ENCODE measurements at regions not wholly inside any gene's neighbourhood (a gene's known extent, or its start where the extent isn't known, plus 50 kb on each side); places are given as distances from the start of the nearest gene placed in this dataset.
"Not testable (repeated sequence)": the region's sequence is repeated elsewhere in the genome, so short reads cannot be mapped to it uniquely, and the experiment has no call there.

- H3K4me1 ChIP-seq (ENCODE audit: control insufficient read depth in 3 of 3, insufficient read depth in 3 of 3, low read length in 3 of 3) = peaks cover 0 to 4% (median 0%) of the 10 kb centered on the region in 3 donors
These were observed 108.8 kb upstream of the LYSMD4 start for GRCh38 chr15:99842071-99842470.

DNA sequence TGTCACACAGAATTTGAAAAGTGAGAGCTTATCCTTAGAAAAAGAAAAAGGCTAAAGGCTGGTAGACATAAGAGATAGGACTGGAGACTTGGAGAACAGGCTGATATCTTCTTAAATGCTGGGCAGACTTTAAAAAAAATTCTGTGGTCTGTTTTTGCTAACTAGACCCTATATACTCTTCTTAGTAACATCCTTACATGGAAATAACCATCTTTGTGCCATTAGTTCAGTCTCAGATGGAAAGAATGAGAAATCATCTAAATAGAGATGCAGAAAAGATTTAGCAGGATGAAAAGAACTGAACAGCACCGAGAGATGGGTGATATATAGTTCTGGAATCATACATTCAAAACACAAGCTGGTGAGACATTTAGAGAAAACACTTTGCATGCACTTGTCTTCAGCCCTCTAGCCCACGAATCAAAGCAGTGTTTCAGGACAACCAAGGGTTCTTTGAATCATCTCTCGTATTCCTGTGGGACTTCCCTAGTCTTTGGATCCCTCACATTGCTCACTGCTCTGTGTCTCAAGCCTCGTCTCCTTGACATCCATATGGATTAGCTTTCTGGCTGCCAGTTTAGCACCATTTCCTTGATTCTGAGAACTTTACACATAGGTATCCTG lies 93.0 kb upstream of the LYSMD4 start:
- Histone ChIP-seq H3K4me1 (ENCODE audit: control insufficient read depth in 3 of 3, insufficient read depth in 3 of 3, low read length in 3 of 3) (no peaks in the 10 kb centered on the region), H3K27me3 (ENCODE audit: control insufficient read depth in 3 of 3, insufficient read depth in 3 of 3, low read length in 3 of 3) (no peaks in the 10 kb centered on the region), H3K9me3 (ENCODE audit: control insufficient read depth in 3 of 3, low read length in 3 of 3) (no peaks in the 10 kb centered on the region), H3K36me3 (ENCODE audit: control insufficient read depth in 3 of 3, insufficient read depth in 3 of 3, low read length in 3 of 3) (no peaks in the 10 kb centered on the region), H3K9ac (ENCODE audit: low read depth in 1 of 3, low read length in 3 of 3) (no peak overlapping the region), H3K27ac (ENCODE audit: low read depth, low read length) (no peak overlapping the region), H3K4me3 (ENCODE audit: low read length in 3 of 3) (no peak overlapping the region)

More at GRCh38 chr15:99842071-99842470, 108.8 kb upstream of the LYSMD4 start:
- Histone ChIP-seq H3K27ac (ENCODE audit: low read depth, low read length) (no peak overlapping the region), H3K9ac (ENCODE audit: low read depth in 1 of 3, low read length in 3 of 3) (no peak overlapping the region), H3K27me3 (ENCODE audit: control insufficient read depth in 3 of 3, insufficient read depth in 3 of 3, low read length in 3 of 3) (no peaks in the 10 kb centered on the region), H3K4me3 (ENCODE audit: low read length in 3 of 3) (no peak overlapping the region), H3K36me3 (ENCODE audit: control insufficient read depth in 3 of 3, insufficient read depth in 3 of 3, low read length in 3 of 3) (no peaks in the 10 kb centered on the region), H3K9me3 (ENCODE audit: control insufficient read depth in 3 of 3, low read length in 3 of 3) (no peaks in the 10 kb centered on the region)

DNA sequence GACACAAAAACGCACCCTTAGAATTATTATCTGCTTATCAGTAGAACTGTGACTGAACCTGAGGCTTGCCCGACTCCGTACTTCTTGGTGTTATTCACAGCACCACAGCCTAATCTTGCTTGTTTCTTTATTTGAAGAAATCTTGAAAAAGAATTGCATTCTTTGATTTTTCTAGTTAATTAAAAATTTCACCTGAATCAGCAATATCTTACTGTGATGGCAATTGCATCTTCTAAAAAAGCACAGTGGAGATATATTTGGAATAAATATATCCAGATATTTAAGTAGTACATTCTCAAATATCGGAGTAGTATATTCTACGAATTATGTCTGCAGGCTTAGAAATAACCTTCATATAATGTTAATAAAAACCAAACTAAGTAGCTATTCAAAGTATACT lies 90.1 kb upstream of the LYSMD4 start:
- Histone ChIP-seq H3K36me3 (ENCODE audit: control insufficient read depth in 3 of 3, insufficient read depth in 3 of 3, low read length in 3 of 3) (no peaks in the 10 kb centered on the region), H3K4me1 (ENCODE audit: control insufficient read depth in 3 of 3, insufficient read depth in 3 of 3, low read length in 3 of 3) (no peaks in the 10 kb centered on the region), H3K27ac (ENCODE audit: low read depth, low read length) (no peak overlapping the region), H3K27me3 (ENCODE audit: control insufficient read depth in 3 of 3, insufficient read depth in 3 of 3, low read length in 3 of 3) (no peaks in the 10 kb centered on the region), H3K9me3 (ENCODE audit: control insufficient read depth in 3 of 3, low read length in 3 of 3) (no peaks in the 10 kb centered on the region), H3K9ac (ENCODE audit: low read depth in 1 of 3, low read length in 3 of 3) (no peak overlapping the region), H3K4me3 (ENCODE audit: low read length in 3 of 3) (no peak overlapping the region)

DNA sequence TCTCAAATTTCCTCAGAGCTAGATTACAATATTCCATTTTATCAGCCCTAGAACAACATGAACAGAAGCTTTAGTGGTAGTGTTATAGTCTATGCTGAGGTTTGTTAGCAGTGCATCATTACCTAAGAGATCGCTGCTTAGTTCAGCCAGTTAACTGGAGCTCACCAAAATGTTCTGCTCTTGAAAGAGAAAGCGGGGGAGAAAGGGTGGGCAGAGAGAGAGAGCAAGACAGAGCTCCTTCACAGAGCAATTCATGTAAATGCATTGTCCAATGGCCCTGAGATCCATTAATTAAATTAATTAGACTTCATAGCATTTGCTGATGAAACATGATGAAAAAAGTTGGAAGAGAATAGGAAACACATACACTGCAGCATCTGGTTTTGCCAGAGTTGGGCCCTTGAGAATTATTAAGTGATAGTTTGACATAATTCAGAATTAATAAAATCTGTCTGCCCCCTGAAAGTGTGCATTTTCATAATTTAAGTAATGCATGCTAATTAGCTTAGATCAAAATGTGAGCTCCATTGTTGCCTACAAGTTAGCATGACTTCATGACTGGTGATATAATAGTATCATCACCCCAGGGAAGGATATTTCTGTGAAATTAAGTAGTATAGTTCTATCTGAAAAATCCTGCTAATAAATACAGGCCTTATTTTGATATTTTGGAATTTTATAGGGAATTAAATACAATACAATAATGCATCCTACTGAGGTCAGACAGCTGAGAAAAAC lies 86.9 kb upstream of the LYSMD4 start:
- Histone ChIP-seq H3K27me3 (ENCODE audit: control insufficient read depth in 3 of 3, insufficient read depth in 3 of 3, low read length in 3 of 3) (no peaks in the 10 kb centered on the region), H3K4me1 (ENCODE audit: control insufficient read depth in 3 of 3, insufficient read depth in 3 of 3, low read length in 3 of 3) (no peaks in the 10 kb centered on the region), H3K9me3 (ENCODE audit: control insufficient read depth in 3 of 3, low read length in 3 of 3) (no peaks in the 10 kb centered on the region), H3K9ac (ENCODE audit: low read depth in 1 of 3, low read length in 3 of 3) (no peak overlapping the region), H3K27ac (ENCODE audit: low read depth, low read length) (no peak overlapping the region), H3K36me3 (ENCODE audit: control insufficient read depth in 3 of 3, insufficient read depth in 3 of 3, low read length in 3 of 3) (peaks cover 0 to 2% (median 0%) of the 10 kb centered on the region in 3 donors), H3K4me3 (ENCODE audit: low read length in 3 of 3) (no peak overlapping the region)

DNA sequence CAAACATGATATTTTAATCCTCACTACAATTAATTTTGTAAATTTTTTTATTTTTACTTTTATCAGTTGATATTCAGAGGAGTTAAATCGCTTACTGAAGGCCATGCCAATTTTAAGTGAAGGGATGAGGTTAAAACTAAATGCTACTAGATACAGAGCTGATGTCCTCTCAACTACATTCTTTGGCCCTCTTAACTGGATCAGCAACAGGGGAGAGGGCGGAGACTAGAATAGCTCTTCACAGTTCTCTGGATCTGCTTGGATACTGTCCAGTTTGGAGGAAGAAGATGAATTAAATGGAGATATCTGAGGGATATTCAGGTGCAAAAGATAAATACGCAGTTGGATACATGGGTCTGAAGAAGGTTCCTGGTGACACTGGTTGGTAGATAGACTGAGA lies 85.6 kb upstream of the LYSMD4 start:
- Histone ChIP-seq H3K36me3 (ENCODE audit: control insufficient read depth in 3 of 3, insufficient read depth in 3 of 3, low read length in 3 of 3) (peaks cover 0 to 2% (median 0%) of the 10 kb centered on the region in 3 donors), H3K4me3 (ENCODE audit: low read length in 3 of 3) (no peak overlapping the region), H3K4me1 (ENCODE audit: control insufficient read depth in 3 of 3, insufficient read depth in 3 of 3, low read length in 3 of 3) (no peaks in the 10 kb centered on the region), H3K27ac (ENCODE audit: low read depth, low read length) (no peak overlapping the region), H3K9me3 (ENCODE audit: control insufficient read depth in 3 of 3, low read length in 3 of 3) (no peaks in the 10 kb centered on the region), H3K9ac (ENCODE audit: low read depth in 1 of 3, low read length in 3 of 3) (no peak overlapping the region), H3K27me3 (ENCODE audit: control insufficient read depth in 3 of 3, insufficient read depth in 3 of 3, low read length in 3 of 3) (no peaks in the 10 kb centered on the region)

DNA sequence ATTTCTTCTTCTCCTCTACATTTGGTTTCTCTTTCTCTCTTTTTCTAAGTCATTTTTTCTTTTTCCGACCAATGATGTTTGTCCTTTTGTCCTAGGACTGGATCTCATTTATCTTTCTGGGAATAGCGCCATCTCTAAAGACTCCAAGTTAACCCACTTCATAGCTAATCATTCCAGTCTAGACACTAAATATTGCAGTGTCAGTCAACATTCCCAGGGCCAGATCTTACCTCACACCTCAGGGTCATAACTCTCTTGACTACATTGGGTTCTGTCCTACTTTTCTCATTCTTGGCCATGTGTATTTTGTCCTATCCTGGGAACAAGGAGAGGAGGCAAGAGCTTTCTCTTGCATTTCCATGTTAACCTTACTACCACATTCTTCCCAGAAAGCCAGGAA lies 83.6 kb upstream of the LYSMD4 start:
- not testable (repeated sequence) for H3K4me1 ChIP-seq (ENCODE audit: control insufficient read depth in 3 of 3, insufficient read depth in 3 of 3, low read length in 3 of 3); H3K9ac ChIP-seq (ENCODE audit: low read depth in 1 of 3, low read length in 3 of 3); H3K9me3 ChIP-seq (ENCODE audit: control insufficient read depth in 3 of 3, low read length in 3 of 3); H3K27me3 ChIP-seq (ENCODE audit: control insufficient read depth in 3 of 3, insufficient read depth in 3 of 3, low read length in 3 of 3); H3K27ac ChIP-seq (ENCODE audit: low read depth, low read length); H3K36me3 ChIP-seq (ENCODE audit: control insufficient read depth in 3 of 3, insufficient read depth in 3 of 3, low read length in 3 of 3); H3K4me3 ChIP-seq (ENCODE audit: low read length in 3 of 3)

DNA sequence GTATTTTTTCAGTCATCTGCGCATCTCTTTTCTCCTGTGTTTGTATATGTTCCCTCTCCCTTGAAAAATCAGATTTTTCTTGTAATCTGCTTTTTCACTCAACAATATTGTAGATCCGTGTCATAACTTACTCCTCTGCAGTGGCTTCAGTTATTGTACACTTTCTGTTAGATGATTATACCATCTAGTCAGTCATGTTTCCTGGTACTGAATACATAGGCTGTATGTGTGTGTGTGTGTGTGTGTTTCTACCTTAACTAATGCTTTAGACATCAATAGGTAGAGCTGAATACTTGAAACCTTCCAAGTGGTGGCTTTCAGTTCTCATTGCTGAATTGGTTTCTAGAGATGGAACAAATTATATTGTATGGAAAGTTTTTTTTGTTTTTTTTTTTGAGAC lies 77.4 kb upstream of the LYSMD4 start:
- not testable (repeated sequence) for H3K9me3 ChIP-seq (ENCODE audit: control insufficient read depth in 3 of 3, low read length in 3 of 3); H3K4me3 ChIP-seq (ENCODE audit: low read length in 3 of 3); H3K36me3 ChIP-seq (ENCODE audit: control insufficient read depth in 3 of 3, insufficient read depth in 3 of 3, low read length in 3 of 3); H3K4me1 ChIP-seq (ENCODE audit: control insufficient read depth in 3 of 3, insufficient read depth in 3 of 3, low read length in 3 of 3); H3K27ac ChIP-seq (ENCODE audit: low read depth, low read length); H3K27me3 ChIP-seq (ENCODE audit: control insufficient read depth in 3 of 3, insufficient read depth in 3 of 3, low read length in 3 of 3); H3K9ac ChIP-seq (ENCODE audit: low read depth in 1 of 3, low read length in 3 of 3)

- H3K27me3 ChIP-seq (ENCODE audit: control insufficient read depth in 3 of 3, insufficient read depth in 3 of 3, low read length in 3 of 3); H3K4me3 ChIP-seq (ENCODE audit: low read length in 3 of 3); H3K9me3 ChIP-seq (ENCODE audit: control insufficient read depth in 3 of 3, low read length in 3 of 3); H3K4me1 ChIP-seq (ENCODE audit: control insufficient read depth in 3 of 3, insufficient read depth in 3 of 3, low read length in 3 of 3); H3K27ac ChIP-seq (ENCODE audit: low read depth, low read length); H3K36me3 ChIP-seq (ENCODE audit: control insufficient read depth in 3 of 3, insufficient read depth in 3 of 3, low read length in 3 of 3): not testable (repeated sequence)
- peak overlapping the region in 1 of 3 donors; percentile 16 for H3K9ac ChIP-seq (ENCODE audit: low read depth in 1 of 3, low read length in 3 of 3)
These were observed 66.6 kb upstream of the LYSMD4 start for GRCh38 chr15:99799854-99800250.

GRCh38 chr15:99799182-99799853 lies 66.1 kb upstream of the LYSMD4 start:
- not testable (repeated sequence) for H3K36me3 ChIP-seq (ENCODE audit: control insufficient read depth in 3 of 3, insufficient read depth in 3 of 3, low read length in 3 of 3); H3K4me1 ChIP-seq (ENCODE audit: control insufficient read depth in 3 of 3, insufficient read depth in 3 of 3, low read length in 3 of 3); H3K4me3 ChIP-seq (ENCODE audit: low read length in 3 of 3); H3K27me3 ChIP-seq (ENCODE audit: control insufficient read depth in 3 of 3, insufficient read depth in 3 of 3, low read length in 3 of 3); H3K27ac ChIP-seq (ENCODE audit: low read depth, low read length); H3K9me3 ChIP-seq (ENCODE audit: control insufficient read depth in 3 of 3, low read length in 3 of 3)
- H3K9ac ChIP-seq (ENCODE audit: low read depth in 1 of 3, low read length in 3 of 3) = peak overlapping the region in 1 of 3 donors; percentile 16
